ENCODE measurements at regions not wholly inside any gene's neighbourhood (a gene's known extent, or its start where the extent isn't known, plus 50 kb on each side); places are given as distances from the start of the nearest gene placed in this dataset.

- TF ChIP-seq CTCF (IDR thresholded peaks at IDR 0.05) (no peak), ZFX (IDR thresholded peaks at IDR 0.05; ENCODE audit: borderline replicate concordance) (no peak)
These were observed 421.2 kb upstream of the EYS start for GRCh38 chr6:66128243-66128642.
